Activated CD4-positive, CD25-positive, alpha-beta regulatory T cell (primary cell): ENCODE measurements at regions not wholly inside any gene's neighbourhood (a gene's known extent, or its start where the extent isn't known, plus 50 kb on each side); places are given as distances from the start of the nearest gene placed in this dataset.
A peak's percentile ranks its signal among the peaks of the same experiment; 100 is the strongest.

Experiments used
- DNase-seq, 4 experiments: peaks; one replicate each; lab custom pipeline; 2025; lab: John Stamatoyannopoulos, UW

DNA sequence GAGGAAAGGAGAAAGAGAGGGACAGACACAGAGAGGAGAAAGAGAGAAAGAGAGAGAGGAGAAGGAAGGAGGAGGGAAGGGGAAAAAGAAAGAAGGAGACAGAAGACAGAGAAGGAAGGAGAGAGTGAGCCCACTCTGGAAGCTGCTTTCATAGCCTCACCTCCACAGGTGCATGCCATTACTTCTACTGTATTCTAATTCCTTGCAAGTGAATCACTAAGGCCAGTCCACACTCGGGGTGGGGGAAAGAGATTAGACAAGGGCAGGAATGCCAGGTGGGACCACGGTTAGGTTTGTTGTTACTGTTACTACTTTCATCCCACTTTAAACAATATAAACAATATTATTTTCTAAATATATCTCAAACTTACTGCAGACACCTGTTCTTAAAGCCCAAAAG, 684.5 kb upstream of the ARGLU1 start:
- DNase-seq = no peak

DNA sequence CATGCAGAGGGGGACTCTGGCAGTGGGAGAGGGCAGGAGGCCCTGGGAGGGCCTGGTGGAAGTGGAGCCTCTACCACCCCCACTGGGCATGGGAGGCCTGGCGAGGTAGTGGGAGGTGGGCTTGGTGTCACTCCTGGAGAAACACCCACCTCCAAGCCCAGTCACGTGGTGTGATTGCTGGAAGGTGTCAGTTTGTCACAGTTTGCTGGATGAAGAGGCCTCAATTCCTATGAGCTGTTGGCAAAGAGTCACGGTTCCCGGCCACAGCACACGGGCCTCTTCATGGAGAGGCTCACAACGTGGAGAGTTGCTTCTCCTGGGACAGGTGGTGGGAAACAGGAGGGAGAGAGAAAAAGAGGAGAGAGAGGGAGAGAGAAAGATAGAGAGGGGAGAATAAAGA, 684.1 kb upstream of the ARGLU1 start:
- DNase-seq = no peak

DNA sequence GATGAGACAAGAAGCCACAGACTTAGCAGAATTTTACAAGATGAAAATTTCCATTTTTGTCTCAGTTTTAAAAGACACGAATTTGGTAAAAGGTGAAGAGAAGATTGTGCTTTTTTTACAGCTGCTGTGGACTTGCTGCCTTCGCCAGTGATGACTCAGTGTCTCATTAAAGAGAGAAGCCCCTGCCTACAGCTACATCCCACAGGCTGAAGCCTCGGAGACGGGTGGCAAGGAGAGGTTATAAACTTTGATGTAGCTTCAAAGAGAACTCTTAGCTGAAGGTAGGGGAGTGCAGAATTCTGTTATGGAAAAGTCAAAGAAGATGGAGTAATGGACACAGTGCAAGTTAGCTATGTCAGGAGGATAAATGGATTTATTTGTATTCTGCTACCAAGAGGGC, 683.4 kb upstream of the ARGLU1 start:
- DNase-seq = no peak

DNA sequence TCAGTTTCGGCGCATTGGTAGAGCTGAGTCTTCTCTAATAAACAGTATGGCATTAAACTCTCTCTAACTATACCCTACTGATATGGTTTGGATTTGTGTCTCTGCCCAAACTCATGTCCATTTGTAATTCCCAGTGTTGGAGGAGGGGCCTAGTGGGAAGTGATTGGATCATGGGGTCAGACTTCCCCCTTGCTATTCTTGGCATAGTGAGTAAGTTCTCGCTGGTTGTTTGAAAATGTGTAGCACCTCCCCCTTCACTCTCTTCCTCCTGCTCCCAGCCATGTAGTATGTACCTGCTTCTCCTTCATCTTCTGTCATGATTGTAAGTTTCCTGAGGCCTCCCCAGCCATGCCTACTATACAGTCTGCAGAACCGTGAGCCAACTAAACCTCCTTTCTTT, 682.7 kb upstream of the ARGLU1 start:
- DNase-seq = no peak

DNA sequence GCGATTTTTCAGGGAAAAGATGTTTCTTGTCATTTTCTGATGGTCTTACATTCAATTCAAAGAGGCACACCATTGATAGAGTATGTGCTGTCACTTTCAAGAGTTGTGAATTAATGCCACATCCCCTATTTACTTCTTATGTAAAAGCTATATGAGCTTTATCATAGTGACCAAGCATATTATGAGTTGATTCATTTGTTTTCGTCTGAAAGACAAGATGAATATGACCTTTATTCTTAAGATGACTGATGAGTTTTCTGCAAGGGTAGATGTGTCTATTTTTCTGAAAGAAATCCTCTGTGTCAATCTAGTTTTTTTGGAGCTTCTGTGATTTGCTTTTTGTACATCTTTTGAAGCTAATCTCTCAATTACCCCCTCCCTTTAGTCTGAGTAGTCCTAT, 676.3 kb upstream of the ARGLU1 start:
- DNase-seq = no peak

DNA sequence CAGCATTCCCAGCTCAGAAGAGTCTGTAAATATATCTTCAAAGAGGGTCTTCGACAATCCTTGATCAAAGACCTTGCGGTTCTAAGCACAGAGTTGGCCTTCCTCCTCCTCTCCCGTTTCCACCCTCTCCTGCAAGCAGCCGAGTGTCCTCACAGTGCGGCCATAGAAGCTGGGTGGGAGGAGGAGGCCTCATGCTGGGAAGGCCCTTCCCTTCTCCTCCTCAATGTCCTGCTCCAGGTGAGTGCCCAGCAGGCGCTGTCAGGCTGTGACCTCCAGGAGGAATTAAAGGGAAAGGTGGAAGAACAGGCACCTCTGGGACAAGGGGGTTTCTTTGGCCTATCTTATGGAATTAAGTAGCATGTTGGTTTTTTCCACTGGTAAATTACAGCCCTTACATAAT, 674.2 kb upstream of the ARGLU1 start:
- no peak for DNase-seq

DNA sequence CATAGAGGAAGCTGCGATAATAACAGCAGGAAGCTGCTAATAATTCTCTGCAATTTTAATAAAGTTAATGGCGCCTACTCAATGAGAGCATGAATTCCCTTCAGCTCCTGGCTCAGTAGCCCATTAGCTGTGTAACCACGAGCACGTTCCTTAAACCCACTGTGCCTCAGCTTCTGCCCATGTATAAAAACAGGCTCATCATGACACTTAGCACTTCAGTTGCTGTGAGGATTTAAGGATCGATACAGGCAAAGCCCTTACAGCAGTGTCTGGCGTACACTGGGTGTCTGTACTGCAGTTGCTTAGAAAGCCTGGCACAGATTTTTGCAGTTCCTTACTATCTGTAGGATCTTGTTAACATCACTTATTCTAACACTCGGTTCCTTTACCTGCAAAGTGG, 673.4 kb upstream of the ARGLU1 start:
- no peak for DNase-seq

DNA sequence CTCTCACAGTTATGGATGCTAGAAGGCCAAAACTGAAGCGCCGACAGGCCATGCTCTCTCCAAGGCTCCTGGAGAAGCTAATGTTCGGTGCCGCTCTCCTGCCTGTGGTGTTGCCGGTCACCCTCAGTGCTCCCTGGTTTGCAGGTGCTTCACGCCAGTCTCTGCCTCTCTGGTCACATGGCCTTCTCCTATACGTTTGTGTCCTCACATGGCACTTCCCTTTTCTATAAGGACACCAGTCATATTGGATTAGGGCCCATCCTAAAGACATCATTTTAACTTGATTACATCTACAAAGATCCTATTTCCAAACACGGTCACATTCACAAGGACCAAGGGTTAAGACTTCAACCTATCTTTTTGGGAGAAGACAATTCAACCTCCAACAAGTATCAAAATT, 671.3 kb upstream of the ARGLU1 start:
- no peak for DNase-seq

DNA sequence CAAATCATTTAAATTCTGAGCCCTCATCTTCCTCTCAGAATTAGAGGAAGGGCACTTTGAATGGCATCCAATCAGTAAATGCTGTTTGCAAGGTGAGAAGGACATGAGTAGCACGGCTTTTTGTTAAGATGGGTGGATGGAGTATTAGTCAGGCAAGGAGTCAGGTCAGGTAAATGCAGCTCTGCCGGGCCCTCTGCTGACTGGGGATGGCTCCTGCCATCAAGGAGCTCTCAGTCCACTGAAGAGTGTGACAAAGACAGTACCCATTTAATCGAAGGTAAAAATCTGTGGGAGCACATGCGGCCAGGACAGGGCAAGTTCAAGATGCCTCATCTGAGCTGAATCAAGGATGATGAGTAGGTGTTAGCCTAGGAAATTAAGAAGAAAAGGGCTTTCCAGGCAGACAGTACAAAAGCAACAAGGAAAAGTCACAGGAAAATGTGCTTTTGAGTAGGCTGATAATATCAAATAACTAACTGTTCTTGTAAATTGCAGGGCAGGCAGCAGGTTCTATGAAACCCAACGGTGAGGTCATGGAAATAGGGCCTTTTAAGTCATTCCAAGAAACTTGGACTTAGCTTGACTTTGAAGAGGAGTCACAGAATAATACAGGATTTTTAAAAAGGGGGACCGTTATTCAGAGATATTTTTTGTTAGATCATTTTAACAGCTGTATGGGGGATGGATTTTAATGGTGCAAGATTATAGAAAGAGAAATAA, 670.5 kb upstream of the ARGLU1 start:
- no peak for DNase-seq

DNA sequence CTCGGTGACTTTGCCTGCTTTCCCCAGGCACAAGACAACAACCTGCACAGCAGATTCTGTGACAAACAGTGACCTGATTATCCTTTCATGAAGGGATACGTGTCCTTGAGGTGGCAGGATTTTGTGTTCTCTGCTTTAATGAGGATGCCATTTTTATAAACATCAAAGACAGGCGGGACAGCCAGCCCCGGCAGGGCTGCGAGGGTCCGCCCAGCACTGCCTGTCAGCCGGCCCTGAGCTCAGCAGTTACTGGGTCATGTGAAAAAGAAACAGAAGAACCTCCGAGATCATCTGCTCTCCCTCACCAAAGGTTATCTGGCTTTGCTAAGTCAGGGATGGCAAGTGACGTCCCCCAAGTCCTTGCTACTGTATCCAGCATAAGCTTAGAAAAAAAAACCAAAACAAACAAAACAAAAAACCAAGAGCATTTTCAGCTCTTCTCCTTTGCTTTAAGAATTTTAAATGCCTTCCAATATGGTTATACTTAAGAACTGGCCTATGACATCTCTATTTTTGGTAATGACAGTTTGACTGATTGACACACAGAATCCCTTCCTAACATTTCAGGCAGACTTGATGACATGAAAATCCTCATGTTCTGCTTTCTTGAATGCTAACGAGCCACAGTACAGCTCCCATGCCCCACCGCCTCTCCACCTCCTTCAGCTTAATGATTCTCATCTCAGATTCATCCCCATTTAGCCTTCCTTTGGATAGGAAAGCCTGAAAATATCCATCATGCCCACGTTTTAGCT, 666.6 kb upstream of the ARGLU1 start:
- no peak for DNase-seq

DNA sequence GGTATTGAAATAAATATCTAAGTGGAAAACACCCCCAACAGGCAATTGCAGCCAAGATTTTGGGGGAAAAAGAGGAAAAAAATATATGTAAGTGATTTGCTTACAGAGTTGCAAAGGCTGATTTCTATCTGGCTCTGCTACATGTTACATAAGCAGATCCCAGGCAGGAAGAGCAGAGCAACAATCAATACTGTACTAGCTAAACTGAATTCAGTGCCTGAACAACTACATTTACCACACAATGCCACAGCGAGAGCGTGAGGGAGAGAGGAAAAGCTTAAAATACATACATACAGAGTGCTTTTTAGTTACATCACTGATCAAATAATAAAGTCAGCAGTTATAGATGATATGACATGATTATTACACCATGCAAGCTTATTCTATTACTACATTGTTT, 665.6 kb upstream of the ARGLU1 start:
- no peak for DNase-seq

DNA sequence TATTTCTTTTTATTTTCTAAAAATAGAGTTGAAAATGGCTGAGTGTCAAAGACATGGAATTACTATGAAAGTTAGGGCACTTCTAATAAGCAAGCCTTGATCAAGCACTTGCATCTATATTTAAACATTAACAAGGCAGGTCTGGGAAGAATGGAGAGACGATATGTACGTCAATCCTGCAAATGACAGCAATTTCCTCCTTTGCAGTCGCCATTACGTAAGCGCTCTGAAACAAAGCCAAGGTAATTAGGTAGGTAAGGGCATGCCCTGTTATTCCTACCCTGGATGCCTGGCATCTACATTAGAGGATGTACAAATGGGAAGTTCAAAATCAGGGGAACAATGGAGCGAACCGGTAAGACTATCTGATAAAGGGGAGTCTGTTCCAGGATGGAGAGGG, 664.0 kb upstream of the ARGLU1 start:
- no peak for DNase-seq

DNA sequence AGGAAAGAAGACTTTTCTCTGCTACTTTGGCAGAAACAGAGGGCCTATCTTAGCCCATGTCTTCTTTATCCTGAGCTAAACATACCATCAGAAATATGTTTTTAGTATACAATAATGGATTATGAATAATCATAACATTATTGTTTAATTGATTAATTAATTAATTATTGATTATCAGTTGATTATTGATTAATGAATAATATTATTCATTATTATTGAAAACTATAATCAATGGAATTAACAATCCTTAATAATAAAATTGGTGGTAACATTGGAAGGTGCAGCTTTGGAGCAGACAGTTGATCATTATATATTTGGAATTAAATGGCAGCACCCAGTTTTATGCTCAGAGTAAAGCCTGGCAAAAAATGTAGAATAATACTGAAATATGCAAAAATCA, 655.9 kb upstream of the ARGLU1 start:
- no peak for DNase-seq

DNA sequence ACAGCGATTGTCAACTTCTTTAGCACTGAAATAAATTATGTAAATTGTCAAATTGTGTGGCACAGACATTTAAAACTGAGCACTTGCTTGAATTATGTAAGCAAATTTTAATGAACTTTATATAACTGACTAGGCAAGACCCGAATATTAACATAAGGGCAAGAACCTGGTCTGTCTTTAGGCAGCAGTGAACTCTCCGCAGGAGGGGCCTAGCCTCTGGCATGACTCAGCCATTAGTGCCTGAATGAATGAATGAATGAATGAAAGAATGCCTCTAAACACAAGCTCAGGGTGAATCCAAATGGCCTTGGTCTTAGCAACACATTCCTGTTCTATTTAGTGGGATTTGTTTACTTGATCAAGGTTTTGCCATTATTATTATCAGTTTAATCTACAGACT, 654.7 kb upstream of the ARGLU1 start:
- no peak for DNase-seq

DNA sequence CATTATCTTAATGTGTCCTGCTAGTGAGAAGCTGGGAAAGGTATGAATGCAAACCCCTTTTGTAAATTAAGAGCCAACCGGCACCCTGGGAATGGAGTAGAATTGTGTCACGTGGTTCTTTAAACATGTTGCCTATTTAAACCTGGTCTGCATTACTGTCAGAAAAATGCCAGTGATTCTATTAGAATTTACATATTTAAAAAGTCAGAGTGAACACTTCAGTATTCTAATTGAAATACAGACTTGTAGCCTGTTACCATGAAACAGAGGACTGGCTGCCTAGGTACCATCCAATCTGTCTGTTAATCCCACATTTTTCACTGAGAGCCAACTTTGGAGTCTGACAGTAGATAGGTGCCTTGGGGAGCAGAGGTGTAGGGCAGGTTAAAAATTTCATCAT, 652.3 kb upstream of the ARGLU1 start:
- DNase-seq = no peak

DNA sequence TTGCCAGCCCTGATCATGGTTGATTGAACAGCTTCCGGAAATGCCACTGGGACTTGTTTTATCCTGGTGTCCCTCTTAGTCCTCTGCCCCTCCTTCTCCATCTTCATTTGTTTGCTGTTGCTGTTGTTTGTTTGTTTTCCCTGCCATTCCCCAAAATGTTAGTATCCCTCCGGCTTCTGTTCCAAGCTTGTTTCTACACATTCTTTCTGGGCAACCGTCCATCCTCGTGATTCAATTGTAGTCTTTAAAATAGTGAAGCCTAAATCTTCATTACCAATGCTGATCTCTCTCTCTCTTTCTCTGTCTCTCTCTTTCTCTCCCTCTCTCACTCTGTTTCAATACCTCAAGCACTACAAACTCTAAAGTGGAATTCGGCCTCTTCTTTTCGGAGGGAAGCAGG, 649.3 kb upstream of the ARGLU1 start:
- DNase-seq = no peak

DNA sequence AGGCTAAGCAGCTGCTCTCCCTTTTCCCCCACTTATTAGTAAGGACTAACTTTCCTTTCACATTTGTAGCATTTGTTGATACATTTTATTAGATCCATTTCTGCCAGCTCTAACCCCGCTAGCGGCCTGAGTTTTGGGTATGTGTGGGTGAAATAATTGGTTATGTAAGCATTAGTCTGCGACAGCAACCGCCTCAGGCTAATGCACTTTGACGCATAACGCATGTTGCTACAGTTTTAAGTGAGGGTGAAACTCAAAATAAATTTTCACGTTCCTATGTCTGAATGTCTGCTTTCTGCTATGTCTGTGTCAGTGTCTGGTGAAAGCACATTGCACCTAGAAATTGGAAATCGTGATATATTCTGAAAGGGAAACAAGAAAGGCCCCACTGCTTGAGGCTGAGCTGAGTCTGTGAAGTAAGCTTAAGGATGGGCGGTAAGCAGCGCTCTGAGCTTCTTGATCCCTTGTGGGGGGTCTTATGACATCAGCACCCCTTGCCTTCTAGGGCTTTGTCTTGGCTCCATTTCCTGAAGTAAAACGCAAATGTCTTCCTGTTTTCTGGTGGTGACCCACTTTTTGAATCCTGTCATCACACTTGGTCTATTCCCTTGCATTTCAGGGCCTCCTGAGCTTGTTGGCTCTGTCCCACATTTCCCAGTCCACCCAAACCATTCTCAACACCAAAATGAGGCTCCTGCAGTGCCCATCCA, 648.3 kb upstream of the ARGLU1 start:
- no peak for DNase-seq

DNA sequence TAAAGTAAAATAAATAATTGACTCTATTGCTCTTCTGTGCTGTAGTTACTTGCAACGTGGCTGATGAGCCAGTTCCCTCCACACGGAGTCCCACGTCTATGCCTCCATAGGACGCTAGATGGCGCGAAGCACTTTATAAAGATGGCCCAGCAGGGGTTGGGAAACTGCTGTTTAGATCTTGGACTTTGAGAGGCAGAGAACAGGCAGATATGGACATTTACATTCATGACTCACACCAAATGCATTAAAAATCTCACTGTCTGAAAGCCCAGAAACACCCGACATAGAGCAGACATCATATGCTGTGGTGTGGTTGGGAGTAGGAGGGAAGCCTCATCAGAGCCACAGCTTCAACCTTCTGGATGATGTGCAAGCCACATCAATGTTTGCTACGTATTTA, 643.1 kb upstream of the ARGLU1 start:
- no peak for DNase-seq

DNA sequence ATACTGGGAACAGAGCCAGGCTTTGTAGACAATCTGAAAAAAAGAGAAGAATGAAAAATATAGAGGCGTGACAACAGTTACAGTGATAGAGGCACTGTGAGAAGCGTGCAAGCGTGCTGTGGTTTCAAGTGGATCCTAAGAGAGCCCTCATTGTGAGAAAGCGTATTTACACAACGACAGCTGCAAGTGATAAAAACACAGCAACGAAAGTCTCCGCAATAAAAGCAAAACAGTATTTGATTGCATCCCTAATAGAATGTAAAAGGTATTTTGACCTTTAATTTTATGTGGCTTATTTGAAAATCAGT, 642.7 kb upstream of the ARGLU1 start:
- DNase-seq = no peak

DNA sequence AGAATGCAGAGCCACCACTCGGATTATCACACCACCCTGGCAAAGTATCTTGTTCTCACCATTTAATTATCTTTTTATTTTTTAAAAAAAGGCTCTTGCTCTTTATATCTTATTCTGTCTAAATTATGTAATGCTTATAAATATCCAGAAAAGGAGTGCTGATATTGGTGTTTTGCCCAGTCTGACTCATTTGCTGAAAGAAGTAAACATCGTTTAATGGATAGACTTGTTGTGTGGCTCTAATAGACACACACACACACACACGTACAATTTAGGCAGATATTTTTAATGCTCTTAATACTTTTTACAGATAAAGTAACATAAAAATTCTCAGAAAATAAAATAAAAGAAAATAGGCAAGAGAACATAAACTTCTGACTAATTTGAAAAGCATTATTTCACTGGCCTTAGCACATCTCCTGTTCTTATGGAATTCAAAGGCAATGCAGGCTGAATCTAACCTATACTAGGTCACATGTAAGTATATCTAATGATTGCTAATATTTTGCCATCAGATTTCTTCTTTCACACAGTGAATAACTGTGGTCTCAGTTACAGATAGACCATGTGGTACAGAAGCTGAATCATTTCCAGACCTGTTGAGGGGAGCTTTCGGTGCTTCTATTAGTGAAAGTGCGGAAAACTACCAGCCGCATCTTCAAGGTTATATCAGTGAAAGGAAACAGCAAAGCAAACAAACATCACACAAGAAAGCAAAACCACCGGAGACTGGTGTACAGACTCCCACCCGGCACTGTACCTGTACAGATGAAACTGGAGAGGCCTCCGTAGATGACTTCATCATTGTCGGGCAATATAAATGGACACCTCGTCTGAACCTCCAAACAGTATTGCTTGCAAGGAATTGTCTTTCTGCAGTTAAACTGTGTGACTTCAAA, 642.1 kb upstream of the ARGLU1 start:
- no peak for DNase-seq

DNA sequence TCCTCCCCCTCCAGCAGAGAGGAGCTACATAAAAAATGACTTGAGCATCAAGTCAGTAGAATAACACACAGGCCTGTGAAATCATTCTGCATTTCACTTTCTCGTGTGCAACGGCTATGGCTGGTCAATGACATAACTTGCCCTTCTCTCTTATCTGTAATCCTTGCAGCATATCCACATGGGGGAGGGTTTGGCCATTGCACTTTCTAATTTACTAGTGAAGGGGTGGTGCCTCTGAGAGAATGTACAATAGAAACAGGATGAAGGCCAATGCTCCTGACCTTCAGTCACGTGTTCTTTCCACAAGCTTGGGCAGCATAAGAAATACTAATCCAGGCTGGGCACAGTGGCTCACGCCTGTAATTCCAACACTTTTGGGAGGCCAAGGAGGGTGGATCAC, 641.0 kb upstream of the ARGLU1 start:
- no peak for DNase-seq

DNA sequence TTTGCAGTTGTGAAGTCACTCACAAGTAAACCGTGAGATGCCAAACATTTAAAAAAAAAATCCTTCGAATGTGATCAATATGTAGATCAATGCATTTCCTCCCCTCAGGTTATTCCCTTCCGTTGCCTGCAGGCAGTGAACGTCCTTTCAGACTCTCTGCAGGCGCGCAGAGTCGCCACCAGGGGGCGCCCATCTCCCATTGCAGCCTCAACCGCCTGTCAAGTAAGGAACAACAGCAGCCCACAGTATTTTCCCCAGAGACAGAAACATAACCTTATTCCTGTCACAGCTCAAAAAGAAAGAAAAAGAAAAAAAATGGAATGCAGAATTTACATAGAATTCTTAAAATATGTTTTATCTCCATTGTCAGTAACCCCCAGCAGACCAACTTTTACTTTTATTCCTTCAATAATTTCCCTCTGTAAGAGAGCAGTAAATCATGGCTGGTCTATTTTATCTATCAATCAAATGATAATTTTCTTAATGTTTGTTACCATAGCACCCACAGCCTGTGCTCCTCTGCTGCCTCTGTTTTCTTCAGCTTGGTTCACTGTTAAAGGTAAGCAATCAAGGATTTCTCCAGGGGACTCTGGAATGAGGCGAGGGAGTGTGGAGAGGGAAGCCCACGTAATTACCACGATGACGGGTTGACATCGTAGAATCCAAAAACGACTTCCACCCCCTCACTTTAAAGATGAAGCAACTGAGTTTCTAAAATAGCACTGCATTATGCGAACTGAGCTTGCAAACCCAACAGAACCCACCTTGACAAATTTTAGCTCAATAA, 637.6 kb upstream of the ARGLU1 start:
- DNase-seq = peak in 3 of 4 experiments; percentile 5 to 22 (median 20)
